ENCODE measurements at regions not wholly inside any gene's neighbourhood (a gene's known extent, or its start where the extent isn't known, plus 50 kb on each side); places are given as distances from the start of the nearest gene placed in this dataset.

DNA sequence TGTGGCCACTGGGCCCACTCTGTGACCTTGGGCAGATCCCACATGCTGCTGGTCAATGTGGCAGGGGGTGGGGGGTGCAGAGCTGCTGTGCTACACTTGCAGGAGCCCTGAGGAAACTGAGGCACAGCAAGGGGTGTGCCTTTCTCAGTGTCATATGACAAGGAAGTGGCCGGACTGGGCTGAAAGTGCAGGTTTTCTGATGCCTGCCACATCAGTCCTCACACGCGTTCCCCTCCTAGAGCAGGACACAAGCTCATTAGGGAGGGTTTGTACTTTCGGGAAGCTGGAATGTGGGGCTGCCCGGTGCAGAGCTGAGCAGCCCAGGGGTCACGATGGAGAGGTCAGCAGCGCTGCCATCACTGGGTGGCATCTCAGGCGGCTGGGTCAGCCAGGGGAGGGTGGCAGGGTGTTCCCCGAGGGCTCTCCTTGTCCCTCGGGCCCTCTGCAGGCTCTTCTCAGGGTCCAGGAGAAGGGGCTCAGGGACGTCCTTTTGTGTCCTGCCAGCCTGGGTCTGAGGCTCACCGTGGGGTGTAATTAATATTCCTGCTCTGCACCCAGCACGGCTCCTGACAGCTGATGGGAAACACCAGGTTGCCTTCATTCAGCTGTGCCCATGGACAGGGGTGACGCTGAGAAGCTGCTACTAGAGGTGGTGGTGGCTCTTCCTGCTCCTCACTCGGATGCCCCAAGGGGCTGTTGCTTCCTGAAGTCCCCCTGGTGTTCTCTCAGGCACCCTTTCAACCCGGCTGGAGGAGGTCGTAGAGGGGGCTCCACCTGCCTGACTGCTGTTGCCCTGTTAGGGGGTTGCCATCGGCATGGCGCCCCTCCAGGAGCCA lies 62.1 kb upstream of the HDAC4 start:
- no peaks in the 10 kb centered on the region for H3K9me3 ChIP-seq
- no peak overlapping the region for H3K27ac ChIP-seq
- no peaks in the 10 kb centered on the region for H3K27me3 ChIP-seq
- no peak overlapping the region for H3K4me3 ChIP-seq
- peaks cover 40% of the 10 kb centered on the region for H3K4me1 ChIP-seq
- 70% methylated on average over 9 of the region's 19 CpGs for WGBS
- TF ChIP-seq, protein P1, sequence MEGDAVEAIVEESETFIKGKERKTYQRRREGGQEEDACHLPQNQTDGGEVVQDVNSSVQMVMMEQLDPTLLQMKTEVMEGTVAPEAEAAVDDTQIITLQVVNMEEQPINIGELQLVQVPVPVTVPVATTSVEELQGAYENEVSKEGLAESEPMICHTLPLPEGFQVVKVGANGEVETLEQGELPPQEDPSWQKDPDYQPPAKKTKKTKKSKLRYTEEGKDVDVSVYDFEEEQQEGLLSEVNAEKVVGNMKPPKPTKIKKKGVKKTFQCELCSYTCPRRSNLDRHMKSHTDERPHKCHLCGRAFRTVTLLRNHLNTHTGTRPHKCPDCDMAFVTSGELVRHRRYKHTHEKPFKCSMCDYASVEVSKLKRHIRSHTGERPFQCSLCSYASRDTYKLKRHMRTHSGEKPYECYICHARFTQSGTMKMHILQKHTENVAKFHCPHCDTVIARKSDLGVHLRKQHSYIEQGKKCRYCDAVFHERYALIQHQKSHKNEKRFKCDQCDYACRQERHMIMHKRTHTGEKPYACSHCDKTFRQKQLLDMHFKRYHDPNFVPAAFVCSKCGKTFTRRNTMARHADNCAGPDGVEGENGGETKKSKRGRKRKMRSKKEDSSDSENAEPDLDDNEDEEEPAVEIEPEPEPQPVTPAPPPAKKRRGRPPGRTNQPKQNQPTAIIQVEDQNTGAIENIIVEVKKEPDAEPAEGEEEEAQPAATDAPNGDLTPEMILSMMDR (IDR thresholded peaks at IDR 0.05), result no peak
- DNase-seq (ENCODE audit: low spot score in 2 of 2), result peak; percentile 59 to 71
- no peaks in the 10 kb centered on the region for H3K36me3 ChIP-seq

DNA sequence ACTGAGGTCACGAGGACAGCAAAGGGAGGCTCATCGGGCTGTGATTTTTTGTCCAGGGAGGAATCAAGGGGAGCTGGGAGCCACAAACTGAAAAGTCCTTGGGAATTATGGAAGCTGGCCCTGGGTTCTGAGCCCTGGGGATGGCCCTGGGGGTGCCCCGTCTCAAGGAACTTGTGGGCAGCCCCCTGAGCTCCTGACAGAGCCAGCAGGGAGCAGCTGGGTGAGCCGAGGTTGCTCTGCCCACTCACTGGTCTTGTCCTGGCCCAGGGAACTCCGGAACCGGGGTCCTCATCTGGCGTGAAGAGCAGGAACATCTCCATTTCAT lies 61.3 kb upstream of the HDAC4 start:
- Histone ChIP-seq H3K4me3 (no peak overlapping the region), H3K9me3 (no peaks in the 10 kb centered on the region), H3K4me1 (peaks cover 40% of the 10 kb centered on the region), H3K27ac (no peak overlapping the region), H3K36me3 (no peaks in the 10 kb centered on the region), H3K27me3 (no peaks in the 10 kb centered on the region)
- peak; percentile 44 to 68 for DNase-seq (ENCODE audit: low spot score in 2 of 2)
- 94% methylated on average over 6 of the region's 7 CpGs for WGBS
- TF ChIP-seq, protein P1 (IDR thresholded peaks at IDR 0.05), result no peak
- TF ChIP-seq POLR2AphosphoS5 (IDR thresholded peaks at IDR 0.05), result no peak
- no peak for TF ChIP-seq EP300 (IDR thresholded peaks at IDR 0.05)
- TF ChIP-seq POLR2A (IDR thresholded peaks at IDR 0.05), result no peak

DNA sequence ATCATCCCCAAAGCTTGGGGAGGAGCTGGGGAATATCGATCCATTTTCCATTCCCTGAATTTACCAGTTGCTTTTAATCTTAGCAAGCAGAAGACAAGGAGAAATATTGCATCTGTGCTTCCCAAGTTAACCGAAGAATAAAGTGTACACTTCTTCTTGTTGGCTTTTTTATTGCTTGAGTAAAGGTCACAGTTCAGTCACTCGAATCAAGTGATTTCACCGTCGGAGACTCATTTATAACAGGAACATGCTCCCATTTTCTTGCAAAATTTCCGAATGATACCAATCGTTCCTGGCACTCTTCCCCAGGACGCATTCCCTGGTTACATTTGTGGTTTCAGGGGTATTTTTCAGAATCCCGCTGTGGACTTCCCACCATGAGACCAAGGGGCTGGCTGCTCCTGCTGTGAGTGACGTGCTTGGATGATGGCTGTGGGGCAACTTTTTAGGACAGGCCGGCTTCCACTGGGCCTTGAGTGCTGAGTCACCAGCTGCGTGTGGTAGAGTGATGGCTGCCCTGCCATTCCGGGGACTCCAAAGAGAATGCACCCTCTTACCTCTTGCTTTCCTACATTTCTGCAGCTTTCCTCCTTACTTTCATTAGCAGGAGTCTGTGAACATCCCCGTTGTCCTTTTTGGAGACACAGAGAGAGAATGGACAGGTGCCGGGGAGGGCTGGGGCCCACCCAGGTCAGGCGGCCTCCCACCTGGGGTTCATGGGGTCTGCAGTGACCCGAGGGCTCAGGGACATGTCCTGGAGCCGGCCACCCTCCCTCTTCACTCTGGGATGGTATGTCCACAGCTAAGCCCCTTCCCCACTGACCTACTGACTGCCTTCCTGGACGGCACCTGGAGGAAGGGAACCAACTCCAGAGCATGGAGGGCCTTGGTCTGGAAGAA lies 60.7 kb upstream of the HDAC4 start:
- Histone ChIP-seq H3K27me3 (peaks cover 5% of the 10 kb centered on the region), H3K4me3 (no peak overlapping the region), H3K27ac (no peak overlapping the region), H3K36me3 (no peaks in the 10 kb centered on the region), H3K4me1 (peaks cover 37% of the 10 kb centered on the region), H3K9me3 (no peaks in the 10 kb centered on the region)
- TF ChIP-seq POLR2A (IDR thresholded peaks at IDR 0.05) (no peak), EP300 (IDR thresholded peaks at IDR 0.05) (no peak), POLR2AphosphoS5 (IDR thresholded peaks at IDR 0.05) (no peak)
- TF ChIP-seq, protein P1 (IDR thresholded peaks at IDR 0.05), result no peak
- peak; percentile 55 to 63 for DNase-seq (ENCODE audit: low spot score in 2 of 2)
- 90% methylated on average over 19 of the region's 19 CpGs for WGBS

DNA sequence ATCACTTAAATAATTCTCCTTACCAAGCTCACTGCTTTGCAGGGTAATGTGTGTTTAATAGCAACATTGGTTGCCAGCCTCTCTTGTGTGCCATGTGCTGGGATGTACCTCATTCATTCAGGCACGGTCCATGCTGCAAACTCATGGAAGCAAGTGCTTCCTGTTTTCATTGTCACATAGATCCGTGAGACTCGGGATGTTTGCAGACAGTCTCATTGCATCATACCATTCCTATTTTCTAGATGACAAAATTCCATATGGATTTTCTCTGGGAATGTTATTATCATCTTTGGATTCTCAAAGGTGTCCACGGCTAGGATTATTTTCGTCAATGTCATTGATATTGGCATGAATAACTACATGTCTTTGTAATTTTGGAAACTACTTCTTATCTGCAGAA lies 60.0 kb upstream of the HDAC4 start:
- Histone ChIP-seq H3K36me3 (no peaks in the 10 kb centered on the region), H3K4me3 (no peak overlapping the region), H3K27me3 (peaks cover 6% of the 10 kb centered on the region), H3K27ac (no peak overlapping the region), H3K9me3 (no peaks in the 10 kb centered on the region), H3K4me1 (peaks cover 29% of the 10 kb centered on the region)
- DNase-seq (ENCODE audit: low spot score in 2 of 2), result no peak
- TF ChIP-seq EP300 (IDR thresholded peaks at IDR 0.05) (no peak), POLR2AphosphoS5 (IDR thresholded peaks at IDR 0.05) (no peak)
- TF ChIP-seq, protein P1 (IDR thresholded peaks at IDR 0.05), result no peak
- WGBS, result 64% methylated on average over 5 of the region's 5 CpGs

DNA sequence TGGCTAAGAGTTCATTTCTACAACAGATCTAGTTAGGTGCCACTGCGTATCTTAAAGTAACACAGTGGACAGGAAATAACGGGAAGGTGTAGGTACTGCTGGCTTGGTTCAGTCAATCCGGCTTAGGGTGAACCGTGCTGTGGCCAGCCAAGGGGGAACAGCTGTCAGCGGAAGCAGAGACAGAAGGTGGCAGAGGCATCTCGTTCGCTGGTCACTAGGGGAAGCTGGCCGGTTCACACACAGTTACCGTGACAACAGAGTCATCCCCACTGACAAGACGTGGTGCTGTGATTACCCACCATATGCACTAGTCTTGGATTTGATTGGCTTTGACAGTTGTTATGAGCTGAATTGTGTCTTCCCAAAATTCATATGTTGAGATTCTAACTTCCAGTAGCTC lies 58.8 kb upstream of the HDAC4 start:
- 91% methylated on average over 10 of the region's 10 CpGs for WGBS
- no peaks in the 10 kb centered on the region for H3K36me3 ChIP-seq
- no peak overlapping the region for H3K4me3 ChIP-seq
- no peak overlapping the region for H3K27ac ChIP-seq
- peaks cover 18% of the 10 kb centered on the region for H3K4me1 ChIP-seq
- peaks cover 9% of the 10 kb centered on the region for H3K27me3 ChIP-seq
- peak; percentile 15 to 18 for DNase-seq (ENCODE audit: low spot score in 2 of 2)
- TF ChIP-seq POLR2AphosphoS5 (IDR thresholded peaks at IDR 0.05) (no peak), POLR2A (IDR thresholded peaks at IDR 0.05) (no peak)
- TF ChIP-seq, protein P1 (IDR thresholded peaks at IDR 0.05), result no peak
- no peaks in the 10 kb centered on the region for H3K9me3 ChIP-seq

Measured in suprapubic skin (tissue), 4 donors.